ENCODE measurements at regions not wholly inside any gene's neighbourhood (a gene's known extent, or its start where the extent isn't known, plus 50 kb on each side); places are given as distances from the start of the nearest gene placed in this dataset.

- TF ChIP-seq, protein P1, sequence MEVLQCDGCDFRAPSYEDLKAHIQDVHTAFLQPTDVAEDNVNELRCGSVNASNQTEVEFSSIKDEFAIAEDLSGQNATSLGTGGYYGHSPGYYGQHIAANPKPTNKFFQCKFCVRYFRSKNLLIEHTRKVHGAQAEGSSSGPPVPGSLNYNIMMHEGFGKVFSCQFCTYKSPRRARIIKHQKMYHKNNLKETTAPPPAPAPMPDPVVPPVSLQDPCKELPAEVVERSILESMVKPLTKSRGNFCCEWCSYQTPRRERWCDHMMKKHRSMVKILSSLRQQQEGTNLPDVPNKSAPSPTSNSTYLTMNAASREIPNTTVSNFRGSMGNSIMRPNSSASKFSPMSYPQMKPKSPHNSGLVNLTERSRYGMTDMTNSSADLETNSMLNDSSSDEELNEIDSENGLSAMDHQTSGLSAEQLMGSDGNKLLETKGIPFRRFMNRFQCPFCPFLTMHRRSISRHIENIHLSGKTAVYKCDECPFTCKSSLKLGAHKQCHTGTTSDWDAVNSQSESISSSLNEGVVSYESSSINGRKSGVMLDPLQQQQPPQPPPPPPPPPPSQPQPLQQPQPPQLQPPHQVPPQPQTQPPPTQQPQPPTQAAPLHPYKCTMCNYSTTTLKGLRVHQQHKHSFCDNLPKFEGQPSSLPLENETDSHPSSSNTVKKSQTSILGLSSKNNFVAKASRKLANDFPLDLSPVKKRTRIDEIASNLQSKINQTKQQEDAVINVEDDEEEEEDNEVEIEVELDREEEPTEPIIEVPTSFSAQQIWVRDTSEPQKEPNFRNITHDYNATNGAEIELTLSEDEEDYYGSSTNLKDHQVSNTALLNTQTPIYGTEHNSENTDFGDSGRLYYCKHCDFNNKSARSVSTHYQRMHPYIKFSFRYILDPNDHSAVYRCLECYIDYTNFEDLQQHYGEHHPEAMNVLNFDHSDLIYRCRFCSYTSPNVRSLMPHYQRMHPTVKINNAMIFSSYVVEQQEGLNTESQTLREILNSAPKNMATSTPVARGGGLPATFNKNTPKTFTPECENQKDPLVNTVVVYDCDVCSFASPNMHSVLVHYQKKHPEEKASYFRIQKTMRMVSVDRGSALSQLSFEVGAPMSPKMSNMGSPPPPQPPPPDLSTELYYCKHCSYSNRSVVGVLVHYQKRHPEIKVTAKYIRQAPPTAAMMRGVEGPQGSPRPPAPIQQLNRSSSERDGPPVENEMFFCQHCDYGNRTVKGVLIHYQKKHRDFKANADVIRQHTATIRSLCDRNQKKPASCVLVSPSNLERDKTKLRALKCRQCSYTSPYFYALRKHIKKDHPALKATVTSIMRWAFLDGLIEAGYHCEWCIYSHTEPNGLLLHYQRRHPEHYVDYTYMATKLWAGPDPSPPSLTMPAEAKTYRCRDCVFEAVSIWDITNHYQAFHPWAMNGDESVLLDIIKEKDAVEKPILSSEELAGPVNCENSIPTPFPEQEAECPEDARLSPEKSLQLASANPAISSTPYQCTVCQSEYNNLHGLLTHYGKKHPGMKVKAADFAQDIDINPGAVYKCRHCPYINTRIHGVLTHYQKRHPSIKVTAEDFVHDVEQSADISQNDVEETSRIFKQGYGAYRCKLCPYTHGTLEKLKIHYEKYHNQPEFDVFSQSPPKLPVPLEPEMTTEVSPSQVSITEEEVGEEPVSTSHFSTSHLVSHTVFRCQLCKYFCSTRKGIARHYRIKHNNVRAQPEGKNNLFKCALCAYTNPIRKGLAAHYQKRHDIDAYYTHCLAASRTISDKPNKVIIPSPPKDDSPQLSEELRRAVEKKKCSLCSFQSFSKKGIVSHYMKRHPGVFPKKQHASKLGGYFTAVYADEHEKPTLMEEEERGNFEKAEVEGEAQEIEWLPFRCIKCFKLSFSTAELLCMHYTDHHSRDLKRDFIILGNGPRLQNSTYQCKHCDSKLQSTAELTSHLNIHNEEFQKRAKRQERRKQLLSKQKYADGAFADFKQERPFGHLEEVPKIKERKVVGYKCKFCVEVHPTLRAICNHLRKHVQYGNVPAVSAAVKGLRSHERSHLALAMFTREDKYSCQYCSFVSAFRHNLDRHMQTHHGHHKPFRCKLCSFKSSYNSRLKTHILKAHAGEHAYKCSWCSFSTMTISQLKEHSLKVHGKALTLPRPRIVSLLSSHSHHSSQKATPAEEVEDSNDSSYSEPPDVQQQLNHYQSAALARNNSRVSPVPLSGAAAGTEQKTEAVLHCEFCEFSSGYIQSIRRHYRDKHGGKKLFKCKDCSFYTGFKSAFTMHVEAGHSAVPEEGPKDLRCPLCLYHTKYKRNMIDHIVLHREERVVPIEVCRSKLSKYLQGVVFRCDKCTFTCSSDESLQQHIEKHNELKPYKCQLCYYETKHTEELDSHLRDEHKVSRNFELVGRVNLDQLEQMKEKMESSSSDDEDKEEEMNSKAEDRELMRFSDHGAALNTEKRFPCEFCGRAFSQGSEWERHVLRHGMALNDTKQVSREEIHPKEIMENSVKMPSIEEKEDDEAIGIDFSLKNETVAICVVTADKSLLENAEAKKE (CRISPR knock-in tag; IDR thresholded peaks at IDR 0.05): no peak
- TF ChIP-seq REST (IDR thresholded peaks at IDR 0.05; ENCODE audit: unreplicated experiment) (no peak), EZH2phosphoT487 (IDR thresholded peaks at IDR 0.05; ENCODE audit: unreplicated experiment) (no peak), ZNF331 (CRISPR knock-in tag; IDR thresholded peaks at IDR 0.05; ENCODE audit: low read depth) (no peak)
Measured at GRCh38 chr3:25252291-25252690, 175.8 kb upstream of the RARB start (continued).

GRCh38 chr3:25257026-25257425 lies 171.0 kb upstream of the RARB start:
- no peaks in the 10 kb centered on the region for H3K4me1 ChIP-seq (ENCODE audit: insufficient read depth)
- H3K79me2 ChIP-seq (replicated peaks; ENCODE audit: insufficient read depth): no peaks in the 10 kb centered on the region
- H3K27ac ChIP-seq (ENCODE audit: low read depth): no peak overlapping the region
- no peaks in the 10 kb centered on the region; the same call in 1 of the 2 replicates for H3K9me2 ChIP-seq (ENCODE audit: insufficient read depth)
- H3K36me3 Mint-ChIP-seq (ENCODE audit: low read depth): no peaks in the 10 kb centered on the region
- H2AFZ ChIP-seq: no peak overlapping the region
- DNase-seq (ENCODE audit: low spot score): no peak
- H3K27ac Mint-ChIP-seq: no peak overlapping the region
- H3K36me3 ChIP-seq (ENCODE audit: insufficient read depth): no peaks in the 10 kb centered on the region
- no peaks in the 10 kb centered on the region for H3F3A ChIP-seq (replicated peaks; ENCODE audit: low read depth)
- H3K4me2 ChIP-seq: no peak overlapping the region
- H3K9me3 Mint-ChIP-seq: no peaks in the 10 kb centered on the region
- no peaks in the 10 kb centered on the region for H3K27me3 ChIP-seq (ENCODE audit: insufficient read depth)
- no peaks in the 10 kb centered on the region for H4K20me1 ChIP-seq (replicated peaks; ENCODE audit: insufficient read depth)
- no peaks in the 10 kb centered on the region for H3K4me1 Mint-ChIP-seq
- ATAC-seq: no peak
- no peak overlapping the region for H3K4me3 Mint-ChIP-seq
- H3K27me3 Mint-ChIP-seq (ENCODE audit: insufficient read depth, low read depth, poor library complexity): no peaks in the 10 kb centered on the region
- no peak overlapping the region for H3K4me3 ChIP-seq
- TF ChIP-seq REST (IDR thresholded peaks at IDR 0.05; ENCODE audit: unreplicated experiment): no peak
